GM11168 (cell line): ENCODE measurements at regions not wholly inside any gene's neighbourhood (a gene's known extent, or its start where the extent isn't known, plus 50 kb on each side); places are given as distances from the start of the nearest gene placed in this dataset.

Experiments
- in situ Hi-C: fragments of 300-500 bp; cut with MboI; formaldehyde crosslinking; loops from one replicate; pipeline ENCODE4 v1.12.0; 2022; ENCODE audit warnings: low sequenced_read_pairs; ENCODE audit not compliant: unreplicated experiment

GRCh38 chr18:38421872-38422615, 856.4 kb upstream of the CELF4 start:
- in situ Hi-C loops: no loop called here

DNA sequence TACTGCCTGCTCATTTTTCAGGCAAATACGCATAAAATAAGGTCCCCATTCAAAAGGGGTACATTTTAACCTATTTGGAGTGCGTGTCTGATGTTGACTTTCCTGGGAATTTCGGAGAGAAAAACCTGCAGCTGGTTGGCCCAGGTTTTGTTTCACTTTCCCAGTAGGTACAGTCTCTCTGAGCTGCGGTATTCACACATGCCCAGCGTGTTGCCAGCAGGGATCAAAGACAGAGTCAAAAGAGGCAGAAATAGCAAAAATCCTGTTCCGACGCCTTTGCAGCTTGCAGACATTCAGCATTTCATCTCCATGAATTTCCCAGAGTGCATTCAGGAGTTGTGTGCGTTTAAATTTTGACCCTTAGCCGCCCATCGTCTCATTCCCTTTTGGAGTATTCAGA, 855.4 kb upstream of the CELF4 start:
- in situ Hi-C loops: no loop called here

DNA sequence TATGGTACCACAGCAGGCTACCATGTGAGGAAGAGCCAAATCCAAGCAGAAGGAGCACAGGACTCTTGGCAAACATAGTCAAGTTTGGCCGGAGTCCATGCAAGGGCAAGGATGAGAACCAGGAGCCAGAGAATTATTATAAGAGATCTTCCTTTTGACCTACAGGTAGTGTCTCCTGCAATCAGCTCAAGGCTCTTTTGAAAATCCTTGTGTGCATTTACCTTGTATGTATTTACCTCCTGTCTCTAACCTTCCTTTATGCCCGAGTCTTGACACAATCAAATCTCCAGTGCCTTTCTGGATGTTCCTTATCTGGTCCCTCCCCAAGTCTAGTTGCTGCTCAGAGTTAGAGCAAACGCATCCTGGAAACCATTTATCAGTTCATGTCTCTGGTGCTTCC, 855.0 kb upstream of the CELF4 start:
- in situ Hi-C loops: no loop called here

GRCh38 chr18:38415811-38416210, 850.2 kb upstream of the CELF4 start:
- in situ Hi-C loops: no loop called here

DNA sequence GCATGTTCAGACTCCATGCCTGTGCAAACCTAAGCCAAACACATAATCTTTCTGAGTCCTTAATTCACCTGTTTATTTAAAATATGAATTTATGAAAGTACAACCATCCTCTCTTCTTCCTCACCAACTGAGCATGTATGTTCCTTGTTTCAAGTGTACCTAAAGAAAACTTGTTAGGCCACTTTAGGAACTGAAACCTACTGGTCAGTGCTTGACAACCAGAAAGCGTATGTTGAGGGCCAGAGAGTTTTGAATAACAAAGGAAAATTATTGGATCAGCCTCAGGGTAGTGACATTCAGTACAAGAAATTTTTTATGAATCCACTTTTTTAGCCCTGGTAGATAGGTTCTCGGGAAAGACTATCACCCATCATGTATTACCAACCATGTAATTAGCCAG, 847.6 kb upstream of the CELF4 start:
- in situ Hi-C loops: no loop called here

DNA sequence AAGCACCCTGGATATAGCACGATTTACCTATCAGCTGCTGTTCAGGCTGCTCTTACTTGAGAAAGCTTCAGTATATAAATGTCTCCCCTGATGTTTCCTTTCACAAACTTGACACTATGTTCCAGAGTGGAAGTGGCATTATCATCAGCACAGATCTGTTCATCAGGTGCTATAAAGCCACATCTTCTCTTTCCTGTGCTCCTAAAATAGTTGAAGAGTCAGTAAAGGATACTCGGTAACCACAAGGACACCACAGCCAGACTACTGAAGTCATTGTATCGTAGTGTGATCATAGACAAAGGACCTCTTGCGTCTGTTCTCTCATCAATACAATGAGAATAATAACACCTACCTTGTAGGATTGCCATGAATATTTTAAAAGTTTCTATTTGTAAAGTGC, 841.0 kb upstream of the CELF4 start:
- in situ Hi-C loops: no loop called here

GRCh38 chr18:38402509-38402908, 836.9 kb upstream of the CELF4 start:
- in situ Hi-C loops: no loop called here

- in situ Hi-C loops: no loop called here
Observed at GRCh38 chr18:38397094-38397493, 831.5 kb upstream of the CELF4 start.

DNA sequence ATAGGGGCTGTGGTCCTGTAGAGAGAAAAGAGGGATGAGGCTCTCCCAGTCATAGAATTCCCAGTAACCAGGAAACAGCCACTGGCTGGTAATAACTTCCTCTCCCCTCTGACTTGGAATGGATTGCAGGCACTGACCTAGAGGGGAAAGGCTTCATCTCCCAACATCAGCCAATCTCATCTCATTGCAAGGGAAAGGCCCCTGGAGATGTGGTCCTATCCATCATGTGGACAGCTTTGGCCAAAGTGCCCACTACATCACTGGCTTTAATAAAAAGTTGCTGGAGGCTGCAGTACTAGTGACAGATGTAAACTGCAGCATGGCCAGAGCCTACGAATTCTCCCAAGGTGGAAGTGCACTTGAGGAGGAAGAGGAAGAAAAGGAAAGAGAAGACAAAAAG, 820.5 kb upstream of the CELF4 start:
- in situ Hi-C loops: no loop called here

DNA sequence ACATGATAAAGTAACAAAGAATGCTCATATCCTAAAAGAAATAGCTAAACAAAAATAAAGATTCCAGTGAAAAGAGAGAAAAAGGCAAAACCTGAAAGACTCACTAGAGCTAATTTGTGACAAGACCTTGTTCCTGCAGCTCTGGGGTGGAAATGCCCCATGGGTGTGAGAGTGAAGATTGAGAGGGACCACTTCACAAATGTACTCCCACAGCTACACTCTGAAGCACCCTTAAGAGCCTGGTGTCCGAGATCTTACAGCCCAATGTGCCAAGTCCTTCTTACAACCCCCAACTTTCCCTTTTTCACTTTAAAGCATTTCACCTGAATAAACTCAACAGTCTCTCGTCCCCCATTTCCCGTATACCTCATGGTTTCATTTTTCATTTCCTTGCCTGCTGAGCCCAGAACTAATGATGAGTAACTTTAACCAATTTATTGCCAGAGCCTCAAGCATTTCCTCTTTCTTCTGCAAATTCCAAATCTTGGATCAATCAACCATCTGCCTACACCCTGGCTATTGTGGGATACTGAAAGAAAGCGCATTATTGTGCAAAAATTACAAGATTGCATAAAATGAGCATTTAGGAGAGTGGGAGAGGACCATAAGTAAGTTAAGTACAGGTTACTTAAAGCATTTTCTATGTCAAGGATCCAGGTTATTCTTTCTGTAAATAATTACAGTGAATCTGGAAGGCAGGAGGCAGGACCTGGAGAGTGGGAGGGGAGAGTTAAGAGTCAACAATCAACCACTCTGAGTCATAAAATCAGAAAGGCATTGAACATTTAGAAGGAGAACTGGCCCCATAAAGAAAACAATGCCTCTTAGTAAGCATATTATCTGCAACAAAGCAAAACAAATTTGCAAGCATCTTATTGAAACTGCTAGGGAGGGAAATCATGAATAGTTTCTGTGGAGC, 804.4 kb upstream of the CELF4 start:
- in situ Hi-C loops: no loop called here

GRCh38 chr18:38368886-38369285, 803.3 kb upstream of the CELF4 start:
- in situ Hi-C loops: no loop called here

DNA sequence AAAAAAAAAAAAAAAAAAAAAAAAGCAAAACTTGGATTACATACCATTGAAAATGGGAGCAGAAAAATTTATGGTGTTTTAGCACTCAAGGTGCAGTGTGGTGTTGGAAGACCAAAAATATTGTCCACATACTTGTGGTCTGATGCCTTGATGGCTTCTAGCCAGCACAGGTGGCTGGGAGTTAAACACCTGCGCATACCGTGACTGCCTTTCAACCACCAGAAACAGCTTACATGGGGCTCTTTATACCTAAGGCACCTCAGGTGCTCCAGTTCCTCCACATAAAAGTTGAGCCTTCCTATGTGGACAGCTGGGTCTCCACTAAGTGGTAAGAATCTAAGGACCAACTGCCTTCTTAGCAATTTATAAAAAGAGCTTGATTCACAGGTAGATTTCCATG, 802.6 kb upstream of the CELF4 start:
- in situ Hi-C loops: no loop called here

GRCh38 chr18:38367473-38367872, 801.9 kb upstream of the CELF4 start:
- in situ Hi-C loops: no loop called here

GRCh38 chr18:38362286-38362792, 796.7 kb upstream of the CELF4 start:
- in situ Hi-C loops: no loop called here

GRCh38 chr18:38358805-38359657, 793.4 kb upstream of the CELF4 start:
- in situ Hi-C loops: no loop called here

GRCh38 chr18:38353149-38353548, 787.6 kb upstream of the CELF4 start:
- in situ Hi-C loops: no loop called here

- in situ Hi-C loops: no loop called here
Observed at GRCh38 chr18:38350141-38350540, 784.5 kb upstream of the CELF4 start.

DNA sequence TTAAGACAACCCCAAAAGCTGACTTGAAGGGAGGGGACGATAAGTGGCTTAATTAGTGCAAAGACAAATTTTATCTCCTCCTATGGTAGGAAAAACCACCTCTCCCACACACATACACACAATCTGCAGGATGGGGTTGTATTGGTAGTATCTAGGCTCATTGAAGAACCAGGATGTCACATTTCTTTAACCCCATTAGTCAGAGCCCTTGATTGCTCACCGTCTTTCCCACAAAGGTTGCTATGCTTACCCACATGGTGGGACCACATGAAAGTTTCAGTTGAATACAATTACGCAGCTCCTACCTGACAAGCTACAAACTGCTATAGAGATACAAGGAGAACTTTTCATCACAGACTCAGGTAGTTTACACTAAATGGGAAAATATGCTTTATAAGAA, 765.0 kb upstream of the CELF4 start:
- in situ Hi-C loops: no loop called here

DNA sequence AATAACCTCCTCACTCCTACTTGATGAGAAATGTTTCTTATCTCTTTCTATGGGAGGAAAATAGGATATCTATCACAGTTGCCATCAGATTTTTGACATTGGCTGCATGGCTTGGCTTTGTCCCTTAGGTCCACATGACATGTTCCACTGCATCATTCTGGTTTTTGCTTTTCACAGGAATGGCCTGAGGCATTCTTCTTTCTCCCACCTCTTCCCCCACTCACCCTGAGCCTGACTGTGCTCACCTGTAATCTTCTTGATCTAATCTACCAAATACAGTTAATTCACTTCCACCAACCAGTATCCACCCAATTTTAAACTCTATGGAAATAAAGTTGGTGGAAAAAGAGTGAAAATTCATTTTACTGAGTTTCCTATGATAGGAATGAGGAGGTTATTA, 763.5 kb upstream of the CELF4 start:
- in situ Hi-C loops: no loop called here

DNA sequence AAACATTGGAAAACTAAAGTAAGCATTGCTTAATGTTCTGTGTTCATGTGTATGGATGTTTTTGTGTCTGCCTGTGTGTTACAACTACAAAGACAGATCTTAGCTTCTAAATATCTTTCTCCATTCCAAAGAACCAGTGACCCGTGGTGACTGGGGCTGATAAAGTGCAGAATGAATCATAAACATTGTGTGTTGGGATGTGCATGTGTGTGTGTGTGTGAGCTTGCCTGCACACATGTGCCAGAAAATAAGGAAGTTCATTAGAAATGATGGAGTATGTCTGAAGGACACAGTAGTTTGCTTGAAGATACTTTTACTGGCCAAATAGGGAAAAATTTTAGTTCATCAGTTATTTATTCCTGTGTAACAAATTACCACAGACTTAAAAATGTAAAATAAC, 756.6 kb upstream of the CELF4 start:
- in situ Hi-C loops: no loop called here
